Heart left ventricle (tissue), 16 donors: ENCODE measurements at regions not wholly inside any gene's neighbourhood (a gene's known extent, or its start where the extent isn't known, plus 50 kb on each side); places are given as distances from the start of the nearest gene placed in this dataset.
"Not testable (repeated sequence)": the region's sequence is repeated elsewhere in the genome, so short reads cannot be mapped to it uniquely, and the experiment has no call there.

Experiments used
- ATAC-seq, 4 donors: fragments of 200-7000 bp; cut with Tn5 transposase; one replicate each; pipeline ENCODE4 v1.9.1; 2020 to 2022; ENCODE audit warnings: moderate library complexity in 4 of 4, mild to moderate bottlenecking in 3 of 4, moderate number of reproducible peaks in 1 of 4
- DNase-seq, 5 donors: peaks; one replicate each; pipeline ENCODE4 v3.0.0-alpha.2; 2020
- H3K27ac ChIP-seq, 12 donors: fragments of 200-600 bp; sonication (generic) in 4 of 12; one replicate each; pipeline versions ENCODE4 v1.5.0 to v1.8.0; 2016 to 2022; ENCODE audit warnings: mild to moderate bottlenecking in 2 of 12
- H3K27me3 ChIP-seq, 9 donors: fragments of 200-600 bp; sonication (generic) in 2 of 9; one replicate each; pipeline versions ENCODE4 v1.5.1 to v1.8.0; 2016 to 2022; ENCODE audit warnings: mild to moderate bottlenecking in 3 of 9
- H3K36me3 ChIP-seq, 9 donors: fragments of 200-600 bp; sonication (generic) in 2 of 9; one replicate each; pipeline versions ENCODE4 v1.5.0 to v1.8.0; 2018 to 2022; ENCODE audit warnings: mild to moderate bottlenecking in 2 of 9
- H3K4me1 ChIP-seq, 12 donors: fragments of 200-600 bp; sonication (generic) in 4 of 12; one replicate each; pipeline versions ENCODE4 v1.5.0 to v1.8.0; 2016 to 2022; ENCODE audit warnings: mild to moderate bottlenecking in 3 of 12
- H3K4me3 ChIP-seq, 12 donors: fragments of 200-600 bp; sonication (generic) in 4 of 12; one replicate each; pipeline versions ENCODE4 v1.5.0 to v1.8.0; 2017 to 2022; ENCODE audit warnings: mild to moderate bottlenecking in 9 of 12, moderate library complexity in 4 of 12
- H3K9me3 ChIP-seq, 12 donors: fragments of 200-600 bp; sonication (generic) in 4 of 12; one replicate each; pipeline versions ENCODE4 v1.5.0 to v1.8.0; 2016 to 2022; ENCODE audit warnings: mild to moderate bottlenecking in 1 of 12
- POLR2A ChIP-seq, 2 donors: fragments of 450-650 bp; IDR thresholded peaks; one replicate each; pipeline ENCODE4 v1.6.1; 2017; ENCODE audit warnings: antibody characterized with exemption in 2 of 2, mild to moderate bottlenecking in 2 of 2, moderate library complexity in 2 of 2
- WGBS, 4 donors: extraction: QIAGEN DNeasy Blood & Tissue Kit in 2 of 4; methylation state at CpG; one replicate each; pipeline versions ENCODE4 v1.1.5 to v1.1.7; 2013 to 2018; 5-methylcytosine and 5-hydroxymethylcytosine counted together
- intact Hi-C, 10 donors: fragments of 100-400 bp; cut with DNase I; formaldehyde crosslinking; loops; one replicate each; pipeline versions ENCODE4 v1.11.1 to v1.14.2; 2022
- TF ChIP-seq, protein P1 (sequence below), 12 donors: fragments of 200-600 bp; sonication (generic) in 4 of 12; IDR thresholded peaks; one replicate each; pipeline versions ENCODE4 v1.5.0 to v1.8.0; 2018 to 2022; ENCODE audit warnings: antibody characterized with exemption in 12 of 12, mild to moderate bottlenecking in 5 of 12
- donor health status: ischemic (EF 13 %, LVEDD 7.1; RV severe dilation, severe dysfunction).
- donor health status: healthy with polysubstance abuse.
- donor health status: DM: no; HTN: yes; CAD: no.
- donor health status: DM: no; HTN: no; CAD: no.
- donor health status: ischemic (EF 25% LVEDD 6.9; RV normal size, moderate dysfunction).
- donor health status: ischemic (EF 25% LVEDD 5.7; RV mildly dilated, moderate dysfunction).
- donor health status: healthy.
- donor health status: DM: yes; HTN: yes; CAD: no.
- donor health status: ischemic (EF 35%, LVEDD 5.7; RV mildly dilated, moderate dysfunction).
- donor health status: nonischemic (EF 11% LVEDD 7.7; RV severe dilation, severe dysfunction).
- donor health status: DM: yes; HTN: yes; CAD: no.
- donor health status: PGD.
- donor health status: ischemic (EF 29% LVEDD 5.4; RV normal size, mild dysfunction).
- donor health status: nonischemic (EF 23%, LVEDD 6.1; RV moderate dilation, normal function).

- 68 to 86% (median 76%) methylated on average over 11 of the region's 11 CpGs for WGBS, 4 donors
- no peak overlapping the region for H3K27ac ChIP-seq
- ATAC-seq (no peak), DNase-seq (peak in 3 of 5 donors; percentile 0 to 6 (median 3))
- H3K9me3 ChIP-seq: no peaks in the 10 kb centered on the region
- intact Hi-C loops: no loop called here
- TF ChIP-seq POLR2A (IDR thresholded peaks at IDR 0.05): no peak
- TF ChIP-seq, protein P1, sequence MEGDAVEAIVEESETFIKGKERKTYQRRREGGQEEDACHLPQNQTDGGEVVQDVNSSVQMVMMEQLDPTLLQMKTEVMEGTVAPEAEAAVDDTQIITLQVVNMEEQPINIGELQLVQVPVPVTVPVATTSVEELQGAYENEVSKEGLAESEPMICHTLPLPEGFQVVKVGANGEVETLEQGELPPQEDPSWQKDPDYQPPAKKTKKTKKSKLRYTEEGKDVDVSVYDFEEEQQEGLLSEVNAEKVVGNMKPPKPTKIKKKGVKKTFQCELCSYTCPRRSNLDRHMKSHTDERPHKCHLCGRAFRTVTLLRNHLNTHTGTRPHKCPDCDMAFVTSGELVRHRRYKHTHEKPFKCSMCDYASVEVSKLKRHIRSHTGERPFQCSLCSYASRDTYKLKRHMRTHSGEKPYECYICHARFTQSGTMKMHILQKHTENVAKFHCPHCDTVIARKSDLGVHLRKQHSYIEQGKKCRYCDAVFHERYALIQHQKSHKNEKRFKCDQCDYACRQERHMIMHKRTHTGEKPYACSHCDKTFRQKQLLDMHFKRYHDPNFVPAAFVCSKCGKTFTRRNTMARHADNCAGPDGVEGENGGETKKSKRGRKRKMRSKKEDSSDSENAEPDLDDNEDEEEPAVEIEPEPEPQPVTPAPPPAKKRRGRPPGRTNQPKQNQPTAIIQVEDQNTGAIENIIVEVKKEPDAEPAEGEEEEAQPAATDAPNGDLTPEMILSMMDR (IDR thresholded peaks at IDR 0.05): no peak
- H3K27me3 ChIP-seq: peaks cover 0 to 3% (median 0%) of the 10 kb centered on the region in 9 donors
- no peaks in the 10 kb centered on the region for H3K4me1 ChIP-seq
- H3K36me3 ChIP-seq: no peaks in the 10 kb centered on the region
- no peak overlapping the region for H3K4me3 ChIP-seq
Observed at GRCh38 chr10:71086439-71087080, 125.8 kb upstream of the UNC5B start.

- WGBS, 4 donors: 74 to 79% (median 75%) methylated on average over 4 of the region's 4 CpGs
- Histone ChIP-seq H3K36me3 (no peaks in the 10 kb centered on the region), H3K9me3 (no peaks in the 10 kb centered on the region), H3K4me1 (peaks cover 0 to 3% (median 0%) of the 10 kb centered on the region in 12 donors), H3K27ac (no peak overlapping the region), H3K4me3 (no peak overlapping the region), H3K27me3 (peaks cover 0 to 3% (median 0%) of the 10 kb centered on the region in 9 donors)
- no peak for DNase-seq
- TF ChIP-seq, protein P1 (IDR thresholded peaks at IDR 0.05): no peak
- TF ChIP-seq POLR2A (IDR thresholded peaks at IDR 0.05): no peak
- intact Hi-C loops: no loop called here
- ATAC-seq: no peak
Observed at GRCh38 chr10:71087622-71088021, 124.7 kb upstream of the UNC5B start.

GRCh38 chr10:71088054-71088453 is 124.3 kb upstream of the UNC5B start:
- peaks cover 0 to 7% (median 1%) of the 10 kb centered on the region in 12 donors for H3K4me1 ChIP-seq
- H3K4me3 ChIP-seq: no peak overlapping the region
- intact Hi-C loops: no loop called here
- DNase-seq (no peak), ATAC-seq (no peak)
- no peaks in the 10 kb centered on the region for H3K36me3 ChIP-seq
- WGBS, 4 donors: 94 to 97% (median 95%) methylated on average over 9 of the region's 9 CpGs
- H3K27me3 ChIP-seq: peaks cover 0 to 3% (median 0%) of the 10 kb centered on the region in 9 donors
- no peak for TF ChIP-seq POLR2A (IDR thresholded peaks at IDR 0.05)
- TF ChIP-seq, protein P1 (IDR thresholded peaks at IDR 0.05): no peak
- no peak overlapping the region for H3K27ac ChIP-seq
- no peaks in the 10 kb centered on the region for H3K9me3 ChIP-seq

DNA sequence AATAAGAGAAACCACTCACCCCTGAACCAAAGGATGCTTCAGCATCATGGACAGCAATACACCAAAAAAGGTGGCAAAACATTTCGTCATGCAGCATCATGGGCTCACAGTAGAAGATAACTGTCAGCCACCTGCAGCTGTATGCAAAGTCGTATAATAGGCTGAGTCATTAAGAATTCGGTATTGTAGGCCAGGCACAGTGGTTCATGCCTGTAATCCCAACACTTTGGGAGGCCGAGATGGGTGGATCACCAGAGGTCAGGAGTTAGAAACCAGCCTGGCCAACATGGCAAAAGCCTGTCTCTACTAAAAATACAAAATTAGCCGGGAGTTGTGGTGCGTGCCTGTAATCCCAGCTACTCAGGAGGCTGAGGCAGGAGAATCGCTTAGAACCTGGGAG is 123.8 kb upstream of the UNC5B start:
- not testable (repeated sequence) for H3K36me3 ChIP-seq
- whole genome bisulfite sequencing, 4 donors: 83 to 91% (median 91%) methylated on average over 7 of the region's 7 CpGs

GRCh38 chr10:71089162-71089561 is 123.2 kb upstream of the UNC5B start:
- TF ChIP-seq POLR2A (IDR thresholded peaks at IDR 0.05): no peak
- TF ChIP-seq, protein P1 (IDR thresholded peaks at IDR 0.05): no peak
- no peak overlapping the region for H3K4me3 ChIP-seq
- H3K36me3 ChIP-seq: no peaks in the 10 kb centered on the region
- DNase-seq: no peak
- no peak for ATAC-seq
- peaks cover 0 to 3% (median 0%) of the 10 kb centered on the region in 9 donors for H3K27me3 ChIP-seq
- H3K27ac ChIP-seq: no peak overlapping the region
- intact Hi-C loops: no loop called here
- no peaks in the 10 kb centered on the region for H3K9me3 ChIP-seq
- WGBS, 4 donors: 71 to 100% (median 83%) methylated on average over 1 of the region's 1 CpG
- H3K4me1 ChIP-seq: peaks cover 0 to 10% (median 2%) of the 10 kb centered on the region in 12 donors

More for the DNA sequence above, 123.8 kb upstream of the UNC5B start:
- H3K4me3 ChIP-seq, intact Hi-C loops, H3K27me3 ChIP-seq, DNase-seq, H3K27ac ChIP-seq, H3K9me3 ChIP-seq, ATAC-seq: not testable (repeated sequence)
- H3K4me1 ChIP-seq: peaks cover 0 to 10% (median 2%) of the 10 kb centered on the region in 12 donors
